ENCODE measurements at regions not wholly inside any gene's neighbourhood (a gene's known extent, or its start where the extent isn't known, plus 50 kb on each side); places are given as distances from the start of the nearest gene placed in this dataset.

- Histone ChIP-seq H3K36me3 (ENCODE audit: insufficient read depth, low read length) (no peaks in the 10 kb centered on the region), H3K9ac (ENCODE audit: low read depth, low read length) (no peak overlapping the region), H3K4me1 (ENCODE audit: insufficient read depth, low read length) (no peaks in the 10 kb centered on the region), H3K9me3 (ENCODE audit: control insufficient read depth, insufficient read depth, low read length) (no peaks in the 10 kb centered on the region)
These were observed 64.5 kb upstream of the SLC10A2 start for GRCh38 chr13:103130681-103131210.

GRCh38 chr13:103130146-103130545 lies 63.9 kb upstream of the SLC10A2 start:
- Histone ChIP-seq H3K9me3 (ENCODE audit: control insufficient read depth, insufficient read depth, low read length) (no peaks in the 10 kb centered on the region), H3K36me3 (ENCODE audit: insufficient read depth, low read length) (no peaks in the 10 kb centered on the region), H3K9ac (ENCODE audit: low read depth, low read length) (no peak overlapping the region), H3K4me1 (ENCODE audit: insufficient read depth, low read length) (no peaks in the 10 kb centered on the region)
